Endodermal cell (in vitro differentiated cells): ENCODE measurements at regions not wholly inside any gene's neighbourhood (a gene's known extent, or its start where the extent isn't known, plus 50 kb on each side); places are given as distances from the start of the nearest gene placed in this dataset.

Source experiments
- DNase-seq: peaks from one replicate; pipeline ENCODE4 v3.0.0-alpha.2; 2017
- H3K27ac ChIP-seq: 2 replicates; pipeline ENCODE4 v1.5.1; 2013; ENCODE audit warnings: mild to moderate bottlenecking, low read depth, low read length, moderate library complexity
- H3K27me3 ChIP-seq: 2 replicates; pipeline ENCODE4 v1.6.1; 2013; ENCODE audit warnings: mild to moderate bottlenecking, low read length, moderate library complexity; ENCODE audit not compliant: insufficient read depth, control insufficient read depth, poor library complexity, severe bottlenecking
- H3K36me3 ChIP-seq: 2 replicates; pipeline ENCODE4 v1.7.0; 2013; ENCODE audit warnings: mild to moderate bottlenecking, low read length, moderate library complexity; ENCODE audit not compliant: control insufficient read depth, insufficient read depth
- H3K4me1 ChIP-seq: one replicate; pipeline ENCODE4 v1.7.0; 2013; ENCODE audit warnings: low read length; ENCODE audit not compliant: control insufficient read depth, insufficient read depth
- H3K4me3 ChIP-seq: 2 replicates; pipeline ENCODE4 v1.5.1; 2013; ENCODE audit warnings: mild to moderate bottlenecking, low read length, moderate library complexity
- H3K9ac ChIP-seq: 2 replicates; pipeline ENCODE4 v1.6.1; 2013; ENCODE audit warnings: mild to moderate bottlenecking, low read length, moderate library complexity; ENCODE audit not compliant: poor library complexity, severe bottlenecking; ENCODE audit errors: extremely low read depth
- H3K9me3 ChIP-seq: 2 replicates; pipeline ENCODE4 v1.6.1; 2013; ENCODE audit warnings: mild to moderate bottlenecking, low read length, moderate library complexity; ENCODE audit not compliant: control insufficient read depth
- H3K27ac Mint-ChIP-seq: 2 replicates; pipeline ENCODE4 v1.8.0; 2020; ENCODE audit warnings: mixed read lengths
- H3K27me3 Mint-ChIP-seq: 2 replicates; pipeline ENCODE4 v1.8.0; 2021; ENCODE audit warnings: mild to moderate bottlenecking, mixed read lengths; ENCODE audit not compliant: insufficient read depth
- H3K36me3 Mint-ChIP-seq: 2 replicates; pipeline ENCODE4 v1.8.0; 2020; ENCODE audit warnings: low read depth, mixed read lengths
- H3K4me1 Mint-ChIP-seq: 2 replicates; pipeline ENCODE4 v1.8.0; 2020; ENCODE audit warnings: mixed read lengths
- H3K4me3 Mint-ChIP-seq: 2 replicates; pipeline ENCODE4 v1.8.0; 2020; ENCODE audit warnings: mild to moderate bottlenecking, moderate library complexity, mixed read lengths
- H3K9me3 Mint-ChIP-seq: 2 replicates; pipeline ENCODE4 v1.8.0; 2020; ENCODE audit warnings: mild to moderate bottlenecking, mixed read lengths
- CTCF ChIP-seq: fragments of 200-600 bp; sonication (generic); conservative IDR thresholded peaks from 2 replicates; pipeline ENCODE4 v1.5.0; 2021; ENCODE audit warnings: antibody characterized with exemption, mild to moderate bottlenecking
- WGBS, 2 experiments: methylation state at CpG; one replicate each; pipeline versions ENCODE4 v1.1.5 to v1.1.7; 2013; ENCODE audit warnings: missing lambda C conversion rate in 2 of 2, mixed read lengths in 1 of 2; ENCODE audit not compliant: insufficient coverage in 1 of 2, insufficient read length in 1 of 2; 5-methylcytosine and 5-hydroxymethylcytosine counted together

GRCh38 chr14:76612654-76613053 lies 148.6 kb upstream of the VASH1 start:
- H3K36me3 Mint-ChIP-seq, result no peaks in the 10 kb centered on the region
- peaks cover 15% of the 10 kb centered on the region for H3K9me3 ChIP-seq
- no peaks in the 10 kb centered on the region for H3K36me3 ChIP-seq
- H3K27ac Mint-ChIP-seq, result no peak overlapping the region
- 45 to 52% methylated on average over 3 to 5 of the region's 5 CpGs for WGBS, 2 experiments
- no peaks in the 10 kb centered on the region for H3K4me1 ChIP-seq
- no peak for TF ChIP-seq CTCF
- H3K4me3 Mint-ChIP-seq, result no peak overlapping the region
- H3K27me3 ChIP-seq, result no peaks in the 10 kb centered on the region
- DNase-seq, result no peak
- no peak overlapping the region for H3K27ac ChIP-seq
- H3K27me3 Mint-ChIP-seq, result peaks cover 2% of the 10 kb centered on the region
- peaks cover 10% of the 10 kb centered on the region for H3K9me3 Mint-ChIP-seq
- H3K4me1 Mint-ChIP-seq, result peaks cover 5% of the 10 kb centered on the region
- no peak overlapping the region for H3K4me3 ChIP-seq
- no peak overlapping the region for H3K9ac ChIP-seq

DNA sequence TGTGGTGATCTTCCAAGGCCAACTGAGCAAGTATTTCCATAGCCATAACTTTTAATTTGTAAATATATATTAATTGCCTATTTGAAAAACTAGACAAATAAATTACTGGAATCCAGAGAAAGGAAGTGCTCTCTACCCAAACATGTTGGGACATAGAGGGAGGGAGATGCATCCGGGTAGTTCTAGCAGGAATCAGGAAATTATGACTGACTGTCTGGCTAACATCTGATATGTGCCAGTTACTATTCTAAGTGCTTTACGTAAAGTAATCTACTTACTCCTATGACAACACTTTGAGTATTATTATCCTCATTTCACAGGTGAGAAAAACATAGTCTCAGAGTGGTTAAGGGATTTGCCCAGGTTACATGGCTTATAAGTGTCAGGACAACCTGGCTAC lies 147.7 kb upstream of the VASH1 start:
- H3K4me1 Mint-ChIP-seq, result peaks cover 5% of the 10 kb centered on the region
- TF ChIP-seq CTCF, result no peak
- H3K36me3 ChIP-seq, result no peaks in the 10 kb centered on the region
- H3K9me3 ChIP-seq, result peaks cover 22% of the 10 kb centered on the region
- H3K36me3 Mint-ChIP-seq, result no peaks in the 10 kb centered on the region
- no peaks in the 10 kb centered on the region for H3K27me3 ChIP-seq
- no peaks in the 10 kb centered on the region for H3K4me1 ChIP-seq
- H3K27ac Mint-ChIP-seq, result no peak overlapping the region
- H3K9me3 Mint-ChIP-seq, result peaks cover 17% of the 10 kb centered on the region
- H3K27ac ChIP-seq, result no peak overlapping the region
- 88 to 92% methylated on average over 1 to 2 of the region's 2 CpGs for WGBS, 2 experiments
- no peak for DNase-seq
- peaks cover 2% of the 10 kb centered on the region for H3K27me3 Mint-ChIP-seq
- H3K9ac ChIP-seq, result no peak overlapping the region
- H3K4me3 Mint-ChIP-seq, result no peak overlapping the region
- no peak overlapping the region for H3K4me3 ChIP-seq

DNA sequence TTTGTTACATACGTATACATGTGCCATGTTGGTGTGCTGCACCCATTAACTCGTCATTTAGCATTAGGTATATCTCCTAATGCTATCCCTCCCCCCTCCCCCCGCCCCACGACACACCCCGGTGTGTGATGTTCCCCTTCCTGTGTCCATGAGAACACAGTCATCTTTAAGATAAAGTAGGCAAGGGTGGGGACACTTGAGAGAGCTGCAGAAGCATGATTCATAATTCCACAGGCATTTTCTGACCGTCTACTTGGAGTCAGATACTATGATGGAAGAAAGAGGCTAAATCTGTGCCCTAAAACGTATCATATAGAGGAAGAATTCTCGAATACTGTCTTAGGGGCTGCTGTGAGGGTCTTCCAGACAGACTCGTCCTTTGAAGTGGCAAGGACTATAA lies 145.9 kb upstream of the VASH1 start:
- Histone ChIP-seq H3K4me1 (no peaks in the 10 kb centered on the region), H3K4me3 (no peak overlapping the region), H3K27ac (no peak overlapping the region), H3K36me3 (no peaks in the 10 kb centered on the region), H3K9me3 (peaks cover 22% of the 10 kb centered on the region), H3K27me3 (no peaks in the 10 kb centered on the region), H3K9ac (no peak overlapping the region)
- 92 to 94% methylated on average over 4 to 6 of the region's 9 CpGs for WGBS, 2 experiments
- TF ChIP-seq CTCF, result no peak
- Mint-ChIP-seq H3K9me3 (peaks cover 17% of the 10 kb centered on the region), H3K36me3 (no peaks in the 10 kb centered on the region), H3K4me1 (peaks cover 5% of the 10 kb centered on the region), H3K4me3 (no peak overlapping the region), H3K27ac (no peak overlapping the region), H3K27me3 (peaks cover 2% of the 10 kb centered on the region)
- DNase-seq, result no peak
